Progenitor cell of endocrine pancreas (in vitro differentiated cells): ENCODE measurements at regions not wholly inside any gene's neighbourhood (a gene's known extent, or its start where the extent isn't known, plus 50 kb on each side); places are given as distances from the start of the nearest gene placed in this dataset.
A peak's percentile ranks its signal among the peaks of the same experiment; 100 is the strongest.

Experiments
- DNase-seq: peaks from one replicate; pipeline ENCODE4 v3.0.0; 2021; ENCODE audit warnings: low spot score; ENCODE audit not compliant: unreplicated experiment
- H3K27ac Mint-ChIP-seq: 2 replicates; pipeline ENCODE4 v1.8.0; 2021; ENCODE audit warnings: mild to moderate bottlenecking, moderate library complexity, mixed read lengths
- H3K27me3 Mint-ChIP-seq: 2 replicates; pipeline ENCODE4 v1.8.0; 2021; ENCODE audit warnings: mixed read lengths
- H3K36me3 Mint-ChIP-seq: 2 replicates; pipeline ENCODE4 v1.8.0; 2022; ENCODE audit warnings: mixed read lengths; ENCODE audit not compliant: insufficient read depth
- H3K4me1 Mint-ChIP-seq: 2 replicates; pipeline ENCODE4 v1.8.0; 2021; ENCODE audit warnings: low read depth, mixed read lengths
- H3K4me3 Mint-ChIP-seq: 2 replicates; pipeline ENCODE4 v1.8.0; 2021; ENCODE audit warnings: low read depth, mild to moderate bottlenecking, moderate library complexity, mixed read lengths
- H3K9me3 Mint-ChIP-seq: 2 replicates; pipeline ENCODE4 v1.8.0; 2021; ENCODE audit warnings: low read depth, mixed read lengths
- TF ChIP-seq, protein P1 (sequence below): fragments of 200-600 bp; sonication (generic); IDR thresholded peaks from one replicate; pipeline ENCODE4 v1.5.0; 2021; ENCODE audit warnings: antibody characterized with exemption, mild to moderate bottlenecking; ENCODE audit not compliant: unreplicated experiment

DNA sequence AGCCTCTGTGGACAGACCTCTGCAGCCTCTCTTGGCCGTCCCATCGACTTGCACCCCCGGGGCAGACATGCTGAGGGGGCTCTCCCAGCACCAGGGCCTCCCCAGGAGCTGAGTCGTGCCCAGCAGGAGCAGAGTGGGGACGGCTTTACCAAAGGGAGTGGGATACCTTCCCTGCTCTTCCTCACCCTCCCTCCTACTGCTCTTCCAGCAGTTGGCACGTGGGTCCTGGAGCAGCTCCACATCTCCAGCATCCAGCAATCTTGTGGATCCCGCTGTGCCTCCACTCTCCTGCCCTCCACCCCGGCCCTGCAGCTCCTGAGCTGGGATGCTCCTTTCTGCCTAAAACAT is 854.0 kb downstream of the BRD1 start:
- peaks cover 4% of the 10 kb centered on the region for H3K9me3 Mint-ChIP-seq
- DNase-seq: no peak
- H3K4me1 Mint-ChIP-seq: no peaks in the 10 kb centered on the region
- no peak overlapping the region for H3K4me3 Mint-ChIP-seq
- peaks cover 30% of the 10 kb centered on the region for H3K27me3 Mint-ChIP-seq
- H3K27ac Mint-ChIP-seq: no peak overlapping the region
- no peaks in the 10 kb centered on the region for H3K36me3 Mint-ChIP-seq
- TF ChIP-seq, protein P1, sequence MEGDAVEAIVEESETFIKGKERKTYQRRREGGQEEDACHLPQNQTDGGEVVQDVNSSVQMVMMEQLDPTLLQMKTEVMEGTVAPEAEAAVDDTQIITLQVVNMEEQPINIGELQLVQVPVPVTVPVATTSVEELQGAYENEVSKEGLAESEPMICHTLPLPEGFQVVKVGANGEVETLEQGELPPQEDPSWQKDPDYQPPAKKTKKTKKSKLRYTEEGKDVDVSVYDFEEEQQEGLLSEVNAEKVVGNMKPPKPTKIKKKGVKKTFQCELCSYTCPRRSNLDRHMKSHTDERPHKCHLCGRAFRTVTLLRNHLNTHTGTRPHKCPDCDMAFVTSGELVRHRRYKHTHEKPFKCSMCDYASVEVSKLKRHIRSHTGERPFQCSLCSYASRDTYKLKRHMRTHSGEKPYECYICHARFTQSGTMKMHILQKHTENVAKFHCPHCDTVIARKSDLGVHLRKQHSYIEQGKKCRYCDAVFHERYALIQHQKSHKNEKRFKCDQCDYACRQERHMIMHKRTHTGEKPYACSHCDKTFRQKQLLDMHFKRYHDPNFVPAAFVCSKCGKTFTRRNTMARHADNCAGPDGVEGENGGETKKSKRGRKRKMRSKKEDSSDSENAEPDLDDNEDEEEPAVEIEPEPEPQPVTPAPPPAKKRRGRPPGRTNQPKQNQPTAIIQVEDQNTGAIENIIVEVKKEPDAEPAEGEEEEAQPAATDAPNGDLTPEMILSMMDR: no peak

DNA sequence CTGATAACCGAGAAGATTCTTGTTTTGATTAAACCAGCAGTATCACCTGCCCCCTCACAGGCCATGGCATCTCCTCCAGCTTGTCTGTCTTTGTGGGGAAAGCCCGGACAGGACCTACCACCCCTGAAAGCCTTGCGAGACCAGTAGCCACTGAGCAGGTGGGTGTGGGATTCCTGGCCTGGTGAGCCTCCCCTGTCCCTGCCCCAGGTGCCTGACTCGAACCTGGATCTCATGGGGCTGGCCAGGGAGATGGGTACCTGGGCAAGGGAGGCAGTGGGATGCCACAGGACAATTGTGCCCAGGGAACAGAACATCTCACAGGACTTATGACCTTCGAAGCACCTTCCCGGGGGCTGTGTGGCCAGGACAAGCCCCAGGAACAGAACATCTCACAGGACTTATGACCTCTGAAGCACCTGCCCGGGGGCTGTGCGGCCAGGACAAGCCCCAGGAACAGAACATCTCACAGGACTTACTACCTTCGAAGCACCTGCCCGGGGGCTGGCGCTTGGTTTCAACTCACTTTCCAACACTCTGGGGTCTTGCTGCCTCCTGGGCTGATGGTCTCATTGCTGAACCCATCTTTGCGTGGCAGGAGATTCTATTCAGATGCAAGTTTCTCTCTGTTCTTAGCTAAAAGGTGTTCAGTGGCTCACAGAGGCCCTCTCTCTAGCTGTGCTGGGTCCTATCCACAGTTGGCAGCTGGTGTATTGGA is 854.5 kb downstream of the BRD1 start:
- Mint-ChIP-seq H3K27me3 (peaks cover 28% of the 10 kb centered on the region), H3K36me3 (no peaks in the 10 kb centered on the region), H3K4me3 (no peak overlapping the region), H3K9me3 (peaks cover 3% of the 10 kb centered on the region), H3K27ac (no peak overlapping the region), H3K4me1 (peaks cover under 1% of the 10 kb centered on the region)
- DNase-seq: no peak
- TF ChIP-seq, protein P1: no peak

DNA sequence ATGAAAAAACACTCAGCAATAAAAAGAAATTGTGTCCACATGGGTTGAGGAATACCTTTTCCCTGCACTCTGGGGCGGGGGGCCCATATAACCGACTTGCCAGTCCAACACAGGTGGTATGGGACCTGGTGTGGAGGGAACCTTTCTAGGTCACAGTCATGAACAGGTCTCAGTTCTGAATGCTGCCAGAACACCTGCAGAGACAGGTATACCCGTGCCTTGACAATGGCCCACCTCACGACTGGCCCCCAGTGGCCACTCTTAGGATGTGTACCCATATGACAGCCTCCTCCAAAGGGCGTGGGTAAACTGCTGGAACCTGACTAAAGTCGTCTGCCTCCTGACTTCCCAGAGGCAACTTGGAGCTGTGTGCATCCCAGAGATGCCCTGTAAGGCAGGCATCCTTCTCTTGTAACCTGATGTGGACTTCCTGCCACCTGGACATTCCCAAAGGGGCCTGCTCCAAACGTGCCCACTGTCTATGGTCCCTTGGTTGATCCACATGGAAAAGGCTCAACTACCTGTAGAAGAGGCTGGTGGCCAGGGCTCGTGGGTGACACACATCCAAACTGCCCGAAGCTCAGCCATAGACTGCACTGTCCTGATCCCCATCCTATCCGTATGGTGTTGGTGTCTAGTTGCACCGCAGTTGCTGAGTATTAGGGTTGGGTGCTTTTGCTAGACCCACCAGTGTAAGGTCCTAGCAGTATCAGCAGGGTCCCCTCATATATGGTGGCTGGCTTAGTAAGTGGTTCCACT is 859.3 kb downstream of the BRD1 start:
- Mint-ChIP-seq H3K27ac (no peak overlapping the region), H3K36me3 (no peaks in the 10 kb centered on the region), H3K4me1 (peaks cover 2% of the 10 kb centered on the region), H3K9me3 (peaks cover 7% of the 10 kb centered on the region), H3K4me3 (no peak overlapping the region), H3K27me3 (peaks cover 5% of the 10 kb centered on the region)
- TF ChIP-seq, protein P1: peak; percentile 80
- DNase-seq: peak; percentile 50

DNA sequence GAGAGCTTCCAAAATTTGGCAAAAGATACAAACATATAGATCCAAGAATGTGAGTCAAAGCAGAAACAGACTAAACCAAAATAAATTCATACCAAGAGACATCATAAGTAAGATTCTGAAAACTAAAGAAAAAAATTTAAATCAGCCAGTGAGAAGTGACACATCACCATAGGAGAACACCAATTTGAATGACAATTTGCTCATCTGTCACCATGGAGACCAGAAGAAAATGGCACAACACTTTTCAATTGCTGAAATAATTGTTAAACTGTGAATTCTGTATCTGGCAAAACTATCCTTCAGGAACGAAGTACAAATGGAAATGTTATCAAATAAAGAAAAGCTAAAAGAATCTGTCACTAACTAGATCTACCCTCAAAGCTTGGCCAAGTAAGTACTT is 864.3 kb downstream of the BRD1 start:
- Mint-ChIP-seq H3K4me1 (peaks cover 2% of the 10 kb centered on the region), H3K4me3 (no peak overlapping the region), H3K9me3 (peaks cover 4% of the 10 kb centered on the region), H3K36me3 (no peaks in the 10 kb centered on the region), H3K27me3 (peaks cover 7% of the 10 kb centered on the region), H3K27ac (no peak overlapping the region)
- TF ChIP-seq, protein P1: no peak
- no peak for DNase-seq

DNA sequence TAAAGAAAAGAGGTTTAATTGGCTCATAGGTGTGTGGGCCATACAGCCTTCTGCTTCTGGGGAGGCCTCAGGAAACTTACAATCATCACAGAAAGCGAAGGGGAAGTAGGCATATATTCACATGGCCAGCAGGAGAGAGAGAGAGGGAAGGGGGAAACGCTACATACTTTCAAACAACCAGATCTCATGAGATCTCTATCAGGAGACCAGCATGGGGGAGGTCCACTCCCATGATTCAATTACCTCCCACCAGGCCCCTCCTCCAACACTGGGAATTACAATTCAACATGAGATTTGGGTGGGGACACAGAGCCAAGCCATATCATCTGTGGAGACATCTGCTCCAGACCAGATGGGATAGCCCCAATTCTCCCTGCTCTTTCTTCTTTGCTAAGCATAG is 866.0 kb downstream of the BRD1 start:
- TF ChIP-seq, protein P1: no peak
- no peaks in the 10 kb centered on the region for H3K4me1 Mint-ChIP-seq
- DNase-seq: no peak

More for the DNA sequence above, 866.0 kb downstream of the BRD1 start:
- no peak overlapping the region for H3K4me3 Mint-ChIP-seq
- H3K27me3 Mint-ChIP-seq: peaks cover 7% of the 10 kb centered on the region
- no peak overlapping the region for H3K27ac Mint-ChIP-seq
- no peaks in the 10 kb centered on the region for H3K36me3 Mint-ChIP-seq
- H3K9me3 Mint-ChIP-seq: peaks cover 4% of the 10 kb centered on the region
